ENCODE measurements at regions not wholly inside any gene's neighbourhood (a gene's known extent, or its start where the extent isn't known, plus 50 kb on each side); places are given as distances from the start of the nearest gene placed in this dataset.
"Not testable (repeated sequence)": the region's sequence is repeated elsewhere in the genome, so short reads cannot be mapped to it uniquely, and the experiment has no call there.

DNA sequence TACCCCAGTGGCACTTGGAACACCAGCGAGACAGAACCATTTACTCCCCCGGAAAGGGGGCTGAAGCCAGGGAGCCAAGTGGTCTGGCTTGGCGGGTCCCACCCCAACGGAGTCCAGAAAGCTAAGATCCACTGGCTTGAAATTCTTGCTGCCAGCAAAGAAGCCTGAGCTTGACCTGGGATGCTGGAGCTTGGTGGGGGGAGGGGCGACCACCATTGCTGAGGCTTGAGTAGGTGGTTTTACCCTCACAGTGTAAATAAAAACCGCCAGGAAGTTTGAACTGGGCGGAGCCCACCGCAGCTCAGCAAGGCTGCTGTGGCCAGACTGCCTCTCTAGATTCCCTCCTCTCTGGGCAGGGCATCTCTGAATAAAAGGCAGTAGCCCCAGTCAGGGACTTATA, 62.8 kb downstream of the RPS24 start:
- DNase-seq; intact Hi-C loops (cut with DNase I, micrococcal nuclease); ATAC-seq: not testable (repeated sequence)

GRCh38 chr10:78102593-78102992, 68.9 kb downstream of the RPS24 start:
- intact Hi-C loops (cut with DNase I, micrococcal nuclease); ATAC-seq; DNase-seq: not testable (repeated sequence)

- intact Hi-C loops (cut with DNase I, micrococcal nuclease), result no loop called here
- DNase-seq (no peak), ATAC-seq (no peak)
Observed at GRCh38 chr10:78109210-78109609, 75.5 kb downstream of the RPS24 start.

DNA sequence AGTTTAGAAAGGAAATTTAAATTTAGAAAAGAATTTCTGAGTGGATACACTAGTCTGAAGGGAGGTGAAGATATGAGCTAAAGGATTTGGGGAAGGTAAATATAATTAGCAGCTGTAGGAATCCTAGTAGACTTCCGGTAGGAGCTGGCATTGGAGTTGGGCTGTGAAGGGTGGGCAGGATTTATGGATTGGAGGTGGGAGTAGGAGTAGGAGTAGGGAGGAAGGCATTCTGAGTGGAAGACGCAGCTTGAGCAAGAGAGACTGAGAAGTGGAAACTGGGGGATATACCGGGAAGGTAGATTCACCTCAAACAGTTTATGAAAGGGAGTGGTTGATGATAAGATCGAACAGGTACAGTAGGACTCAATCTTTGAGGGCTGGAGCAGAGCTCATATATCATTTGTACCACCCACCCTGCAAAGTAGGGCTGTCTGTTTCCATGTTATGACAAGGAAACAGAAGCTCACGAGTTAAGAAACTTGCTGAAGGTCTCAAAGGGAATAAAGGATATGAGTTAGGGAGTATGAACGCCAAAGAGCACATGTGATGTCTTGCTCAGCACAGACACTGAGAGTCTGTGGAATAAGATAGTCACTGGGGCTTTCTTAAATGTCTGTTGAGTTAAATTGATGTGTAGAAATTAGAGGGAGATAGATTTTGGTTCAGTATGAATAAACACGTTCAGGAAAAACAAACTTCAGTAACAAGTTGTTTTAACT, 81.6 kb downstream of the RPS24 start:
- ATAC-seq (no peak), DNase-seq (no peak)
- intact Hi-C loops (cut with DNase I, micrococcal nuclease), result no loop called here

DNA sequence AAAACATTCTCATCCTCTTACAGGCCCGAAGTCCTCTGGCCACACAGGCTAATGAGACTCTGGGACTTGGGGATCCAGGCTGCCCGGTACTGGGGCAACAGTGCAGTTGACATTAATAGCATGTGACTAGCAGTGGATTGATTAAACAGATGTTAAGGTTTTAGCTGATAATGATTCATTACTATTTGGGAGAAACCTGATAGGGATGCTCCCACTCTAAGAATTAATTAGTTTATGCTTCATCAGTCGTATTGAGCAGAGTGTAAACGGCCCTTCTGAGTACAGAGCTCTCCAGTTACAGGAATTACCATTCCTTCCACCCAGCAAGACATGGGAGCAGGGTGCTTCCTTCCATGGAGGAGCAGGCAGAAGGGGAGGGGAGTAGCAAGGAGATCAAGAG, 82.7 kb downstream of the RPS24 start:
- intact Hi-C loops (cut with DNase I, micrococcal nuclease), result no loop called here
- ATAC-seq, result no peak
- DNase-seq, result no peak

DNA sequence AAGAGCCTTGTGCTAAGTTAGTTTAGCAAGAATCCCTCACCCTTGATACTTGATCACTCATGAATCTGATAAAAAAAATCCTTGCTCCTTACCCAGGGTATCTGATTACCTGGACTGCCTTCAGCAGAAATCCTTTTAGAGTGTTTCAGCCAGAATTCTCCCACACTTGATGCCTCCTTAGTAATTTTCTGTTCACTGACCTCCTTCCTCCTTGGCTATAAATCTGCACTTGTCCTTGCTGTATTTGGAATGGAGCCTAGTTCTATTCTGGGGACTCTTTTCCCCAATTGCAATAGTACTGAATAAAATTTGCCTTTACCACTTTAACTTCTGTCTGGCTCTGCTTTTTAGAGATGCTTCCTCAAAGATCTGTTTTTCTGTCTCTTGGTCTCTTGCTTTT, 84.9 kb downstream of the RPS24 start:
- no peak for ATAC-seq
- intact Hi-C loops (cut with DNase I, micrococcal nuclease), result no loop called here

GRCh38 chr10:78121801-78122200, 88.1 kb downstream of the RPS24 start:
- no peak for DNase-seq

More for the DNA sequence above, 84.9 kb downstream of the RPS24 start:
- DNase-seq, result no peak

DNA sequence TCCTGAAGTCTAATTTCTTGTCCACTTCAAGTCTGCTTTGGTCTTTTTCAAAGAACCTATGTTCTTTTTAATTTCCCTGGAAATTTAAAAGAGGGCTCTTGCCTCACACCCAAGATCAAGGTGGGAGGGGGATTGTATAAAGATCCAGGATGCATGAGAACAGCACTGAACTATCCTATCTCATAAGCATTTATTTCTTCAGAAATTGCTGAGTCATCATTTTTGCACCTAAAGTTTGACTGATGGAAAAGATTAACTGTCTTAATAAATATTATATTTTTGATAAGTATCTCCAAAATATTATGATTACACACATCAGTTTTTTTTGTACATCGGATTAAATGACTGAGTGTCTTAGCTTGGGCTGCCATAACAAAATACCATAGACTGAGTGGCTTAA, 90.5 kb downstream of the RPS24 start:
- ATAC-seq, result no peak
- no peak for DNase-seq

More at GRCh38 chr10:78121801-78122200, 88.1 kb downstream of the RPS24 start:
- intact Hi-C loops (cut with DNase I, micrococcal nuclease), result no loop called here
- ATAC-seq, result no peak

GRCh38 chr10:78129211-78129610, 95.5 kb downstream of the RPS24 start:
- DNase-seq, result no peak
- no peak for ATAC-seq
- intact Hi-C loops (cut with DNase I, micrococcal nuclease), result no loop called here

More for the DNA sequence above, 90.5 kb downstream of the RPS24 start:
- intact Hi-C loops (cut with DNase I, micrococcal nuclease), result no loop called here

- DNase-seq (no peak), ATAC-seq (no peak)
- intact Hi-C loops (cut with DNase I, micrococcal nuclease), result no loop called here
Observed at GRCh38 chr10:78130966-78131710, 97.5 kb downstream of the RPS24 start.

- no peak for DNase-seq
- no peak for ATAC-seq
- intact Hi-C loops (cut with DNase I, micrococcal nuclease), result no loop called here
Observed at GRCh38 chr10:78134773-78135306, 101.2 kb downstream of the RPS24 start.

- ATAC-seq (no peak), DNase-seq (no peak)
- intact Hi-C loops (cut with DNase I, micrococcal nuclease), result no loop called here
Observed at GRCh38 chr10:78137147-78137546, 103.5 kb downstream of the RPS24 start.

DNA sequence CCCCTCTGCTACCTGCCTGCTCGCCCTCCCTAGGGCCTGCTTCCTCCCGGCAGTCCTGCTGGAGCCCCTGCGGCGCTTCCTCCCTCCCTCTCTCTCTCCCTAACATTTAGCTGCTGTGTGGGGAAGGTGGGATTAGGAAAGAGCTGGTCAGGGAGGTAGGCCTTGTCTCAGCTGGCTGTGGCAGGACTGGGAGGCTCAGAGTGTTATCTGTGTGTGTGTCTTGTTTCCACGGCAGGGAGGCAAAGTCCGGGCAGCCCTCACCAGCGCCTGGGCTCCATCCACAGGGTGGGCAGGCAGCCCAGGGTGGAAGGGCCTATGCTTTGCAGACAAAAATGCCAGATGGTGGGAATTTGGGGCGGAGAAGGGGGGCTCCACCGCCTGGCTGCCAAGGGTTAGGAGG, 105.7 kb downstream of the RPS24 start:
- DNase-seq, result no peak
- no peak for ATAC-seq
- intact Hi-C loops (cut with DNase I, micrococcal nuclease), result no loop called here

DNA sequence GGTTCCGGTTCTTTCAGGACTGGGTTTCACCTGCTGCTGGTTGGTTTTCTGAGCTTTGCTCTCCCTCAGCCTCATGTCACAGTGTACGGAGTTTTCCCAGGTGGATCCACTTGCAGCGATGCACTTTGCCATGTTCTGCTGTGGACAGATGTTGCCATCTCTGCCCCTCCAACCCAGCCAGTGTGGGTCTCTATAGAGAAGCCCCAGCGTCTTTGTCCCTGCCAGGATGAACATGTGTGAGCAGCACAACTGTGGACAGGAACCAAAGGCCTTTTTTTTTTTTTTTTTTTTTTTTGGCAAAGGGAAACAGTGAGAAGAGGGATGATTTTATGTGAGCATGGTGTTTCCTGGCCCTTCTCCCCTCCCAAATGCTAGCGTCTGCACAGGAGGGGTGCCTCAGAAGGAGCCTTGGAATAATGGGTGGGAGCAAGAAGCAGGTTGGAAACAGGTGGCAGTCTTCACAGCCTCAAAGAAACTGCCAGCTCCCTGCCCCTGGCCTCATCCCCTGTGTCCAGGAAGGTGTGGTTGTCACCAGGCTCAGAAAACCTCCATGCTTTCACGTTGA, 106.5 kb downstream of the RPS24 start:
- ATAC-seq (no peak), DNase-seq (no peak)
- intact Hi-C loops (cut with DNase I, micrococcal nuclease), result no loop called here

DNA sequence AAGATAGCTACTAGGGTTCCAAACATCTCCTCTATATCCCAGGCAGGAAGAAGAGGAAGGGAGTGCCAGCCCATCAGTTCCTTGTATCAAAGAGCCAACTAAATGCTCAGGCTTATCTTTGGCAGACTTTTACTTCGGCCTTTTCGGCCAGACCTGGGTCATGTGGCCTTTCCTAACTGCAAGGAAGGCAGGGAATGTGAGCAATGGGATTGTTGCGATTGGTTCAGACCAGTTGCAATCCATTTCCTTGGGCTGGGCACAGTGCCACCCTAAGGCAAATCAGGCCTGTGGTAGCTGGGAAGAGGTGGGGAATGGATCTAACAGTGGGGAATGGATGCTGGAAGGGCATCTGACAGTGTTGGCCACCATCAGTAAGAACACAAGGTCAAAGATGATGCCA, 109.9 kb downstream of the RPS24 start:
- intact Hi-C loops (cut with DNase I, micrococcal nuclease), result no loop called here
- no peak for DNase-seq
- no peak for ATAC-seq

- DNase-seq (no peak), ATAC-seq (no peak)
- intact Hi-C loops (cut with DNase I, micrococcal nuclease), result no loop called here
Observed at GRCh38 chr10:78146200-78146599, 112.5 kb downstream of the RPS24 start.

DNA sequence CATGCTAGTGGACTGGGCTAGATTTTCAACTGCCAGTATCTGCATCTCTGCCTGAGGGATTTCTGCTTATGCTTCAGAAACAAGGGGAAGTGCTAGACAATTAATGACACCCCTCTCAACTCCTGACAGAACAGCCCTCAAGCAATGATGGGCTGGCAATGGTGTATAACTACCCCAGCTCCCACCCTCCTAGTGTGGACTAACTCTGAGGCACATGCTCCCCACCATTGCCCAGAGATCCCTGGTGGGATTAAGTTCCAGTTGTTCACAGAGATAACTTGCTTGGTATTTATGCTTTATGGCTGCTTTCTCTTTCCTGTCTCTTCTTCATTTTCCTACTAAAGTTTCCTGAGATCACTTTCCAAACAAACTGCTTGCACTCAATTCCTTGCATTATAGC, 113.5 kb downstream of the RPS24 start:
- intact Hi-C loops (cut with DNase I, micrococcal nuclease), result no loop called here
- ATAC-seq, result no peak
- no peak for DNase-seq

DNA sequence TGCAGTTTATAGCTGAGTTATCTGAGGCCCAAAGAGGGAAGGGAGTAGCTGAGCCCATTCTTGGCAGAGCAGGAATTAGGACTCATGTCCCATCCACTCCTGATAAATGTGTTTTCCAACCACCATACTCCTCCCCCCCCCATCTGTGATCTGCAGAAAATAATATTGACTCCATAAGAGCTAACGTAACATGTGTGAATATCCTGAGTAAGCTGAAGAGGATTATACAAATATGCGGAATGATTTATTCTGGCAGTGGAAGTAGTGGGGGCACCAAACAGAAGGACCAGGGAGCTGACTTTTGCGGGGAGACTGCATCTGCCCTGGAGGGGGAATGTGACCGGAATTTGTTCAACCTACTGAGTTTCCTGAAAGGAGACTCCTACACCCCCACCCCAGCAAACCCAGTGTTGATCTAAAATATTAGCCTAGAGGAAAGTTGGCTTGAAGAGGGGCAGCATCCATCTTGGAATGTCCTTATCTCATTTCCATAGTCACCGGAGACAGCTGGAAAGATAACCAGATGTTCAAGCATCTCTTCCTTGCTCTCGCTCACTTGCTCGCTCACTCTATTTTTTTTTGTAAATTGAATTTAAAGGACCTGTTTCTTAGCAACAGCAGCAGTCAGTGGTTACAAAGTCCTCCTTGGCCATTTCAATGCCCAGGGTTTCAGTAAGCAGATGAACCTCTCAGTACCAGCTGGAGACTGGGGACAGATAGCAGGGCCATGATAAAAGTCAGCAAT, 114.7 kb downstream of the RPS24 start:
- ATAC-seq, result no peak
- no peak for DNase-seq
- intact Hi-C loops (cut with DNase I, micrococcal nuclease), result no loop called here

DNA sequence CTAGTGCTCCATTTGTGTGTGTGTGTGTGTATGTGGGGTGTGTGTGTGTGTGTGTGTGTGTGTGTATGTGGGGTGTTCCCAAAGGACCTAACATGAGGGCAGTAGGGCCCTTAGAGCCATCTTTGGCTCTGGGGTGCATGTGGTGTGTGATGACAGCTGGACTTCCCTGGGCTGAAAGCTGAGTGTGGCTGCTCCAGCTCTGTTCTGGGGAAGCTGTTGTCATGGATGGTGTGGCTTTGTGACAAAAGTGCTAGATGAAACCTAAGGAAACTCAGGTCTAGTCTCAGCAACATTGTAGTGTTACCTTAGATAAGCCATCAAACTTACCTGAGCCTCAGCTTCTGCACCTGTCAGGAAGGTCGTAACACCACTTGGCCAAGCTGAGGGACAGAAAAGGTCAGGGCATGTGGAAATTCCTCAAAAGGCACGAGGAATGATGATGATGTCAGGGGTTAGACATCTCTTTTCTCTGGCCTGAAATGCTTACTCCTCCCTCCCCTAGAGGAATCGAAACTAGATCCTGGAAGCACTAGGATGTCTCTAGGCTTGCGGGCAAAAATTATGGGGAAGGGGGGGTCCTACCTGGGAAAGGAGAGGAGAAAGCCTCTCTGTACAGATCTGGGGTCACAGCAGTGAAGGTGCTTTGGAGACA, 115.4 kb downstream of the RPS24 start:
- no peak for ATAC-seq
- intact Hi-C loops (cut with DNase I, micrococcal nuclease), result no loop called here
- no peak for DNase-seq
